ENCODE measurements at regions not wholly inside any gene's neighbourhood (a gene's known extent, or its start where the extent isn't known, plus 50 kb on each side); places are given as distances from the start of the nearest gene placed in this dataset.

DNA sequence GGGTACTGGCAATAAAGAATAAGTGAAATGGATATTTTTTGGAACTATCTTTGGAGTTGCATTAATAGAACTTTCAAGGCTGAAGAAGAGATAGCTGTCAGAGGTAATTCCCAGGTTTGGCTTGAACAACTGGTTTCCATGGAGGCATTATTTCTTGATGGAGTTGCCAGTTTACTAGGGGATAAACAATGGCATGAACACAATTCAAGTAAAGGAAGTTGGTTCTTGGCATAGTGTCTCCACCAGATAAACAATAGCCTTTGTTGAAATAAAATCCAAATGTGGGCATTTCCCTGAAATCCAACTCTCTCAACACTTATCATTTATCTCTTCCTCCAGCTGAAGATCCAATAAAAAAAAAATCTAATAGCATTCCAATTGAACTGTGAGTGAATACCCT lies 454.9 kb downstream of the C6orf118 start:
- H3K27me3 Mint-ChIP-seq (ENCODE audit: low read depth), result no peaks in the 10 kb centered on the region
- no peak overlapping the region for H3K4me3 Mint-ChIP-seq (ENCODE audit: low read depth)
- no peaks in the 10 kb centered on the region for H3K4me1 Mint-ChIP-seq (ENCODE audit: low read depth)
- H3K9me3 Mint-ChIP-seq, result no peaks in the 10 kb centered on the region
- no peak for DNase-seq (ENCODE audit: low spot score)
- no peaks in the 10 kb centered on the region for H3K36me3 Mint-ChIP-seq (ENCODE audit: low read depth)
- intact Hi-C loops (cut with micrococcal nuclease), result no loop called here
- no peak overlapping the region for H3K27ac Mint-ChIP-seq

DNA sequence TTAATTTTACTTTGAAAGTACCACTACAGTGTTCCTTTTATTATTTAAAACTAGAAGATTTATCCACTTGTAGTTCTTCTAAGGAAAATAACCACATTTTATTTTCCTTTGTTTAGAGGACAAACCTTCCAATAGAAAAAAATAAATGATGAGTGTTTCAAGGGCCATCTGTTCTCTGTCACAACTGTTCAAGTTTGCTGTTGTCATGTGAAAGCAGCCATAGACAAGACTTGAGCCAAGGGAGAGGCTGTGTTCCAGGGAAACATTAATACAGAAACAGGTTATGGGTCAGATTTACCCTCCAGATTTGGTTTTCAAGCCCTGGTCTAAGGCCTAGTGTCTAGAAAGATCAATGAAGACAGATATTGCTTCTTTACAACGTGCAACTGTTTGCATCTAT lies 463.6 kb downstream of the C6orf118 start:
- DNase-seq (ENCODE audit: low spot score), result no peak
- Mint-ChIP-seq H3K27me3 (ENCODE audit: low read depth) (no peaks in the 10 kb centered on the region), H3K4me3 (ENCODE audit: low read depth) (no peak overlapping the region), H3K27ac (no peak overlapping the region), H3K36me3 (ENCODE audit: low read depth) (no peaks in the 10 kb centered on the region), H3K9me3 (peaks cover 21% of the 10 kb centered on the region), H3K4me1 (ENCODE audit: low read depth) (no peaks in the 10 kb centered on the region)
- intact Hi-C loops (cut with micrococcal nuclease), result no loop called here

DNA sequence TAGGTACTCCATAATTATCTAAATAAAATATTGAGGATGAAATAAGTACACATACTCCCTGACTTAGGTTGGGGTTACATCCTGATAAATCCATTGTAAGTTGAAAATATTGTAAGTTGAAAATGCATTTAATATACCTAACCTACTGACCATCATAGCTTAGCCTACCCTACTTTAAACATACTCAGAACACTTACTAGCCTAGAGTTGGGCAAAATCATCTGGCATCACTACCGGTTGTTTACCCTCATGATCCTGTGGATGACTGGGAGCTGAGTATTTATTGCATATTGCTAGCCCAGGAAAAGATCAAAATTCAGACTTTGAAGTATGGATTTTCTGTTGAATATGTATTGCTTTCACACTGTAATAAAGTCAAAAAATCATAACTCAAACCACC lies 467.3 kb downstream of the C6orf118 start:
- intact Hi-C loops (cut with micrococcal nuclease), result no loop called here
- Mint-ChIP-seq H3K36me3 (ENCODE audit: low read depth) (no peaks in the 10 kb centered on the region), H3K27ac (no peak overlapping the region), H3K4me1 (ENCODE audit: low read depth) (no peaks in the 10 kb centered on the region), H3K9me3 (peaks cover 14% of the 10 kb centered on the region), H3K27me3 (ENCODE audit: low read depth) (no peaks in the 10 kb centered on the region), H3K4me3 (ENCODE audit: low read depth) (no peak overlapping the region)
- no peak for DNase-seq (ENCODE audit: low spot score)

DNA sequence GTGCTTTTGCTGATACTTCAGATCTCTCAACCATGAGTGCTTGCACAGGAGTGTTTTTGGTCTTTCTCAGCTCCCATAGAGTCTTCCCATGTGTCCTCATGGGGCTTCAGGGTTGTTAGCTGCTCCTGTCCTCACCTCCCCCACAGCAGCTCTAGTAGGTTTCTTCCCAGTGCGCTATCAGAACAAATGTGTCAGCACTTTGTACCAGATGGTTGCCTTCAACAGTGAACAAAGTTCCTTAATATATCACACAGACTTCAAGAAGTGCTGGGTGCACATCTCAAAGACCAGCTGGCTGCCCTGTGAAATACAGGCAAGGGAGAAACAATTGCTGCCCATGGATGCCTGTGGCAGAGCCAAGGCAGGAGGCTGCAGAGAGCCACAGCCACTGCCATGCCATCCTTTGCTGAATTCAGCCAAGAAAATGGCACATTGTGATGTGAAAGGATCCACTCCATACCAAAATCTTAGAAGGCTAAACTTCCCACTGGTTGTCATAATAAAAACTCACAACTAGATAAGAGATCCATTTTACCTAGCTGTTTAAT lies 471.3 kb downstream of the C6orf118 start:
- peaks cover 10% of the 10 kb centered on the region for H3K9me3 Mint-ChIP-seq
- no peak for DNase-seq (ENCODE audit: low spot score)
- H3K4me3 Mint-ChIP-seq (ENCODE audit: low read depth), result no peak overlapping the region
- no peaks in the 10 kb centered on the region for H3K4me1 Mint-ChIP-seq (ENCODE audit: low read depth)
- no peaks in the 10 kb centered on the region for H3K36me3 Mint-ChIP-seq (ENCODE audit: low read depth)
- no peaks in the 10 kb centered on the region for H3K27me3 Mint-ChIP-seq (ENCODE audit: low read depth)
- no peak overlapping the region for H3K27ac Mint-ChIP-seq
- intact Hi-C loops (cut with micrococcal nuclease), result no loop called here

DNA sequence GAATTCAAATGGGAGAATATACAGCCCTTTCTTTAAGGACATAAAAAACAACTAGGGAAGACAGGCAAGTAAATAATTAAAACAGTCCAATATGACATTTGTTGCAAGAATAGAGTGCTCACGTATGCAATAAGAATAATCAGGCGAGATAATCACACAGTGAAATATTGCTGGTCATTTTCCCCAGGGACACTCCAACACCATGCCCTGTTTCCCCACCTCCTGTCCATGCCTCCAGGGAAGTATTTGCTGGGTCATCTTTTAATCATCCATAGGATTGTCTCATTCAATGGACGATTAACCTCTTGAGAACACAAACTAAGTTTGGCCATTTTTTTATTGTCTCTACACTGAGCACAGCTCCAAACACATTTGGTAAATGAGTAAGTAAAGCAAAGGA lies 472.9 kb downstream of the C6orf118 start:
- intact Hi-C loops (cut with micrococcal nuclease), result no loop called here
- Mint-ChIP-seq H3K9me3 (peaks cover 14% of the 10 kb centered on the region), H3K4me1 (ENCODE audit: low read depth) (no peaks in the 10 kb centered on the region), H3K36me3 (ENCODE audit: low read depth) (no peaks in the 10 kb centered on the region), H3K27ac (no peak overlapping the region), H3K27me3 (ENCODE audit: low read depth) (no peaks in the 10 kb centered on the region), H3K4me3 (ENCODE audit: low read depth) (no peak overlapping the region)
- DNase-seq (ENCODE audit: low spot score), result no peak

DNA sequence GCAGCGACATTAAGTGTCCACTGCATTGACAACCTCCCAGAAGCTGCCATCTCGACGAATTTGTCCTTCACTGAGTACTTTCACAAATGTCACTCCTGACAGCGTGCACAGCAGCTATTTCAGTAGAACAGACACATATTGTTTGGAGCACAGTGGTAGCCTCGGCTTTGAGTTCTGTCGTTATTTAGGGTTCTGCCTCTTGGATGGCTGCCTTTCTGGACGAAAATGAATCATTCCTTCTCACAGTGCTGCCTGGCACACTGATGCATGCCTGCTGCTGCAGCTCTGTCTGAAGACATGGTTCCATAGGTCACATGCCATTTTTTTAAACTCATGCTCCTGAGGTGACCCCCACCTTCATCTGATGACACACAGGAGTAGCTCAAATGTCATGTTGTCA lies 477.0 kb downstream of the C6orf118 start:
- no peak for DNase-seq (ENCODE audit: low spot score)
- intact Hi-C loops (cut with micrococcal nuclease), result no loop called here
- H3K9me3 Mint-ChIP-seq, result peaks cover 18% of the 10 kb centered on the region
- H3K36me3 Mint-ChIP-seq (ENCODE audit: low read depth), result no peaks in the 10 kb centered on the region
- no peaks in the 10 kb centered on the region for H3K27me3 Mint-ChIP-seq (ENCODE audit: low read depth)
- no peak overlapping the region for H3K4me3 Mint-ChIP-seq (ENCODE audit: low read depth)
- no peak overlapping the region for H3K27ac Mint-ChIP-seq
- H3K4me1 Mint-ChIP-seq (ENCODE audit: low read depth), result no peaks in the 10 kb centered on the region

DNA sequence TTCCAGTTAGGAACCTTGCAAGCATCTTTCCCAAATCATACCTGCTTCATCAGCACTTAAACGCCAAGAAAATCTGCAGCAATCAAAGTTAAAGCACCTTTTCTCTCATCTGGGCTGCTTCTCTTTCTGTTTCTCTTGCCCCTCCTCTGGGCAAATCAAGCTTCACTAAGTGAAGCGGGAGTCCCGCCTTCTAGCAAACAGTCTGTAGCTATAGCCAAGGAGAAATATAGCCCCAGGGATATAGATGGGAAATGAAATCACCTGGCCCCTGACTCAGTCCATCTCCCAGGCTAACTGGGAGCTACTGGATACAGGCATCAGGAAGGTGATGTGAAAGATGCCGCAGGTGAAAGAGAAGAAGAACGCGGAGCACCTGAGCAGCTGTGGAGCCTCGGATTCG lies 481.9 kb downstream of the C6orf118 start:
- H3K36me3 Mint-ChIP-seq (ENCODE audit: low read depth), result no peaks in the 10 kb centered on the region
- H3K4me1 Mint-ChIP-seq (ENCODE audit: low read depth), result no peaks in the 10 kb centered on the region
- H3K4me3 Mint-ChIP-seq (ENCODE audit: low read depth), result no peak overlapping the region
- intact Hi-C loops (cut with micrococcal nuclease), result no loop called here
- H3K9me3 Mint-ChIP-seq, result peaks cover 9% of the 10 kb centered on the region
- no peak for DNase-seq (ENCODE audit: low spot score)
- no peaks in the 10 kb centered on the region for H3K27me3 Mint-ChIP-seq (ENCODE audit: low read depth)
- no peak overlapping the region for H3K27ac Mint-ChIP-seq

DNA sequence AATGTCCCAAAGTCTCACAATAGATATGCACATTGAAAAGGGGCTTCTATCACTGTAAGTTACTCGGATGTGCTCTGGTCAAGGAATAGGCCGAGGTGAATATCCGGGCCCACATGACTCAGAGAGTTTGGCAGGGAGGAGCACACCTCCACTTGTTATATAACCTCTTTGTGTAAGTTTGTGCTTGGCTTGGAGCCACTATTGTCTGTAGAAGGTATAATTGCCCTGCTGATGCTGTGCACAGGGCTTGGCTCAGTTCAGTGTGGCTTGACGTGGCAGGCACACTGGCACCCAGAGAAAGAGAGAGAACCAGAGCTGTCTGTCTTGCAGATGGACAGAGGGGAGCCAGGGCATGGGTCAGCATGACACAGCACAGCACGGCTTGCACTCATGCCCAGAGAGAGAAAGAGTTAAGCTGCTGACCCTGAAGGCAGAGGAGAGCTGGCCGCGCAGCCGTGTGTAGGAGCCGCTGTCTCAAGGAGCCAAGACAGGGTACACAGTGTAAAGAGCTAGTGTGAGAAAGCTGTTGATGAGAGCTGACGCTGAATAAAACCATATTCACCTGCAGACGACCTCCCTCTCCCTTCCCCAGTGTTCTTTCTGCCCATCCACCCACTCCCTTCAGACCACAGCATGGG lies 482.5 kb downstream of the C6orf118 start:
- Mint-ChIP-seq H3K27ac (no peak overlapping the region), H3K36me3 (ENCODE audit: low read depth) (no peaks in the 10 kb centered on the region), H3K9me3 (peaks cover 15% of the 10 kb centered on the region), H3K27me3 (ENCODE audit: low read depth) (no peaks in the 10 kb centered on the region), H3K4me1 (ENCODE audit: low read depth) (no peaks in the 10 kb centered on the region), H3K4me3 (ENCODE audit: low read depth) (no peak overlapping the region)
- DNase-seq (ENCODE audit: low spot score), result no peak
- intact Hi-C loops (cut with micrococcal nuclease), result no loop called here

DNA sequence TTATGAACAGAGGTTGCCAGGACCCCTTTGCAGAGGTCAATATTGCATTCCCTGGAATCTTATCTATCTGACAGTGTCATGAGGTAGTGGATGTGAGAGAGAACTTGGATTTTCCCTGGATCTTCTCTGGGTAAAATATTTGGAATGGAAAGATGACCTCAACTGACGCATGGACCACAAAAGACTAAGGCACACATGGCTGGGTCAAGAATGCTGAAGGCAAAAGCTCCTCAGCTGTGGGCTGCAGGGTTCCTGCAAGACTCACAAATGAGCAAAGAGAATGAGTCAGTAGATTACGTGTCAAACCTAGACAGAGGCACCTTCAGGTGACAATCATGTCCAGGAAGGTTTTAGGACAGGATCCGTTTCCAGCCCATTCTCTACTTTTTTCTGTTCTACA lies 484.0 kb downstream of the C6orf118 start:
- H3K27ac Mint-ChIP-seq, result no peak overlapping the region
- peaks cover 23% of the 10 kb centered on the region for H3K9me3 Mint-ChIP-seq
- no peaks in the 10 kb centered on the region for H3K36me3 Mint-ChIP-seq (ENCODE audit: low read depth)
- no peaks in the 10 kb centered on the region for H3K27me3 Mint-ChIP-seq (ENCODE audit: low read depth)
- H3K4me1 Mint-ChIP-seq (ENCODE audit: low read depth), result no peaks in the 10 kb centered on the region
- DNase-seq (ENCODE audit: low spot score), result no peak
- intact Hi-C loops (cut with micrococcal nuclease), result no loop called here
- H3K4me3 Mint-ChIP-seq (ENCODE audit: low read depth), result no peak overlapping the region

DNA sequence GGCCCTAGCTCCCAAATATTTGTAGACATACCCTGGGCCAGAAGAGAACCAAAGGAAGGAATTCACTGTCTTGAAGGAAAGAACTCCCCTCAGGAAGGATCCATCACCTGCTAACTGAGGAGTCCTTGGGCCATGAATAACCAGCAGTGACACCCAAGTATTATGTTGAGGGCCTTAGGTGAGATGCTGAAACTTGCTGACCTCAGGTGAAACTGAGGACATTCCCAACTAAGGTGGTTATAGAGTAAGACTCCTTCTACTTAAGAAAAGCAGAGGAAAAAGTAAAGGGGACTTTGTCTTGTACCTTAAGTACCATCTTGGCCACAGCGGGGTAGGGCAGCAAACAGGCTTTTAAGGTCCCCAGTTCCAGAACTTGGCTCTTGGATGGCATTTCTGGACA lies 491.7 kb downstream of the C6orf118 start:
- no peaks in the 10 kb centered on the region for H3K27me3 Mint-ChIP-seq (ENCODE audit: low read depth)
- no peaks in the 10 kb centered on the region for H3K36me3 Mint-ChIP-seq (ENCODE audit: low read depth)
- H3K27ac Mint-ChIP-seq, result no peak overlapping the region
- no peak for DNase-seq (ENCODE audit: low spot score)
- peaks cover 40% of the 10 kb centered on the region for H3K9me3 Mint-ChIP-seq
- intact Hi-C loops (cut with micrococcal nuclease), result no loop called here
- H3K4me1 Mint-ChIP-seq (ENCODE audit: low read depth), result no peaks in the 10 kb centered on the region
- no peak overlapping the region for H3K4me3 Mint-ChIP-seq (ENCODE audit: low read depth)

DNA sequence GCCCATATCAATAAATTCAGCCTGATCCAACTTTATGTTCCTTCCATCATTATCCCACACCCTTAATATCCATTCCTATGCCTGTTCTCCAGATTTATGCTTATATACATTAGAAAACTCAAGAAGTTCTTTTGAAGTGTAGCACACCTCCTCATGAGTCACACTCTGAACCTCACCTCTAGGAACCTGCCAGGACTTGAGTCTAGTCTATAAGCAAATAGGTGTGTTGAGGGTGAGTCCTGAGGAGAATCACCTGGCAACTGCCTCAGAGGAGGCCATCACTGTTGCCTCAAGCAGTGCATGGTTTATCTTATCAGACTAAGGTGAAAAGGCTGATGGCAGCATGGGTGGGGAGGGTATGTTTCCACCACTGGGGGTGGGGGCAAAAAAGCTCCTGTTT lies 496.7 kb downstream of the C6orf118 start:
- H3K27me3 Mint-ChIP-seq (ENCODE audit: low read depth), result no peaks in the 10 kb centered on the region
- no peak overlapping the region for H3K27ac Mint-ChIP-seq
- no peak overlapping the region for H3K4me3 Mint-ChIP-seq (ENCODE audit: low read depth)
- DNase-seq (ENCODE audit: low spot score), result no peak
- H3K36me3 Mint-ChIP-seq (ENCODE audit: low read depth), result no peaks in the 10 kb centered on the region
- H3K4me1 Mint-ChIP-seq (ENCODE audit: low read depth), result no peaks in the 10 kb centered on the region
- H3K9me3 Mint-ChIP-seq, result peaks cover 48% of the 10 kb centered on the region
- intact Hi-C loops (cut with micrococcal nuclease), result no loop called here

DNA sequence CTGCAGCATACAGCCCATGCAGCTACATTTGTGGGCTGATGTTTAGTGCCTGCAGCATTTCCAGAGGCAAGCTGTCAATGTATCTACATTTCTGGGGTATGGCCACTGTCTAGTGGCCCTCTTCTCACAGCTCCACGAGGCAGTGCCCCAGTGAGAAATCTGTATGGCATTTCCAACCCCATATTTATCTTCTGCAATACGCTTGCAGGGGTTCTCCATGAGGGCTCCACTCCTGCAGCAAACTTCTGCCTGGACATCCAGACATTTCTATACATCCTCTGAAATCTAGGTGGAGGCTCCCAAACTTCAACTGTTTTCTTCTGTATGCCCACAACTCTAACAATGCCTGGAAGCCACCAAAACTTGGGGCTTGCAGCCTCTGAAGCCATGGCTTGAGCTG lies 502.3 kb downstream of the C6orf118 start:
- H3K27ac Mint-ChIP-seq, result no peak overlapping the region
- H3K36me3 Mint-ChIP-seq (ENCODE audit: low read depth), result no peaks in the 10 kb centered on the region
- no peaks in the 10 kb centered on the region for H3K27me3 Mint-ChIP-seq (ENCODE audit: low read depth)
- DNase-seq (ENCODE audit: low spot score), result no peak
- intact Hi-C loops (cut with micrococcal nuclease), result no loop called here
- peaks cover 56% of the 10 kb centered on the region for H3K9me3 Mint-ChIP-seq
- H3K4me1 Mint-ChIP-seq (ENCODE audit: low read depth), result no peaks in the 10 kb centered on the region
- no peak overlapping the region for H3K4me3 Mint-ChIP-seq (ENCODE audit: low read depth)

DNA sequence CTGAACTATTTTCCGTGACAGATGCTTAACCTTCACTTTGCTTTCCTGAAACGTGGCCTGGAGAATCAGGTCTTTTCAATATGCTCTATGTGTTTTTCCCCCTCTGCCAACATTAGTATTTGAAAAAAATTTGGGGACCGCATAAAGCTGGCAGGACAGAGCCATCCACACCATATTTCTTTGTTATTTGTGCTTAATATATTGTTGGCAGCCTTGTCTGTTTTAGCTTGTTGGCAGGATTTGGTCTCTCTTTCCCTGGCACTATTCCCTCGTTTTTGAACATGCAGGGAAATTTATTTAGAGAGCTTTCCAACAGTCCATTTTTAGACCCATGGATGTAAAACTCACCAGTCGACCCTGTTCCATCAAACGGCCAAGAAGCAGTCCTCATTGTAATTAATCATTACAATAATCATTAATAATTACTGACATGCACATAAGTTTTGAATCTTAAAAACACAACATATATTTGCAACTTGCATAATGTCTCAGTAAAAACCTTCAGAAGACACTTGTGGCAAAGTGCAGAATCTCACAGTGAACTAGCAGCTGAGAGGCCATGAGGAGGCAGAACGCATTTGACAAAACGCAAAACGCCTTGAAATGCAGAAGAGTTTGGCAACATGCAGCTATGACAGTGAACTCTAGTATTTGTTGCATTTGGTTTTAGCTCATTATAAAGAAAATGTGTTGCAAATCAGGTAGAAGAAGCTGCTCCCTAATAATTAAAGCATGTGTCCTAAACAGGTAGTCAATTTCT lies 514.2 kb downstream of the C6orf118 start:
- no peaks in the 10 kb centered on the region for H3K36me3 Mint-ChIP-seq (ENCODE audit: low read depth)
- intact Hi-C loops (cut with micrococcal nuclease), result no loop called here

More for the DNA sequence above, 514.2 kb downstream of the C6orf118 start:
- H3K4me3 Mint-ChIP-seq (ENCODE audit: low read depth), result no peak overlapping the region
- no peak for DNase-seq (ENCODE audit: low spot score)
- H3K27me3 Mint-ChIP-seq (ENCODE audit: low read depth), result no peaks in the 10 kb centered on the region
- H3K9me3 Mint-ChIP-seq, result peaks cover 19% of the 10 kb centered on the region
- no peak overlapping the region for H3K27ac Mint-ChIP-seq
- H3K4me1 Mint-ChIP-seq (ENCODE audit: low read depth), result no peaks in the 10 kb centered on the region
